Epithelial cell of proximal tubule (primary cell): ENCODE measurements at regions not wholly inside any gene's neighbourhood (a gene's known extent, or its start where the extent isn't known, plus 50 kb on each side); places are given as distances from the start of the nearest gene placed in this dataset.

Experiments used
- DNase-seq: peaks from one replicate; pipeline ENCODE4 v3.0.0-alpha.2; 2011; ENCODE audit warnings: low read depth
- H3K4me3 ChIP-seq: 2 replicates; pipeline ENCODE4 v1.5.1; 2011; ENCODE audit warnings: low read depth, mild to moderate bottlenecking, low read length
- TF ChIP-seq, protein P1 (sequence below): conservative IDR thresholded peaks from 2 replicates; pipeline ENCODE4 v1.5.1; 2012; ENCODE audit warnings: low read depth, mild to moderate bottlenecking, low read length

DNA sequence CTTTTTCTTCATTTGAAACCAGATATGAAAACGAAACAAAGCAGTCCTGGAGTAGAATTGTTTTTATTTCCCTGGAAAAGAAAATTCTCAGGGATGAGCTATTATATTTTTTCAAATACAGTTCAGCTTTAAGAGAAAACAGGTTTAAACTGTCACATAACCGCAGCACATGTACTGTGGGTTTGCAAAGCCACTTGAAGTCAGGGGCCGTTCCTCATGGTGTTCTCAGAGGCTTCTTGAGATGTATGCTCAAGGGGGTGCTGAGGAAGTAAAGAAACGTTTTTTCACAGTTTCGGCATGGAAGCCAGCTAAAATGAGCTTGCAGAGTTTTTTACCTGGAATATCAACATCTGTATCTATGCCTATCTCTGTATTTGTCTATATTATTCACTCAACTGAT is 225.3 kb downstream of the MC4R start:
- no peak for DNase-seq
- TF ChIP-seq, protein P1, sequence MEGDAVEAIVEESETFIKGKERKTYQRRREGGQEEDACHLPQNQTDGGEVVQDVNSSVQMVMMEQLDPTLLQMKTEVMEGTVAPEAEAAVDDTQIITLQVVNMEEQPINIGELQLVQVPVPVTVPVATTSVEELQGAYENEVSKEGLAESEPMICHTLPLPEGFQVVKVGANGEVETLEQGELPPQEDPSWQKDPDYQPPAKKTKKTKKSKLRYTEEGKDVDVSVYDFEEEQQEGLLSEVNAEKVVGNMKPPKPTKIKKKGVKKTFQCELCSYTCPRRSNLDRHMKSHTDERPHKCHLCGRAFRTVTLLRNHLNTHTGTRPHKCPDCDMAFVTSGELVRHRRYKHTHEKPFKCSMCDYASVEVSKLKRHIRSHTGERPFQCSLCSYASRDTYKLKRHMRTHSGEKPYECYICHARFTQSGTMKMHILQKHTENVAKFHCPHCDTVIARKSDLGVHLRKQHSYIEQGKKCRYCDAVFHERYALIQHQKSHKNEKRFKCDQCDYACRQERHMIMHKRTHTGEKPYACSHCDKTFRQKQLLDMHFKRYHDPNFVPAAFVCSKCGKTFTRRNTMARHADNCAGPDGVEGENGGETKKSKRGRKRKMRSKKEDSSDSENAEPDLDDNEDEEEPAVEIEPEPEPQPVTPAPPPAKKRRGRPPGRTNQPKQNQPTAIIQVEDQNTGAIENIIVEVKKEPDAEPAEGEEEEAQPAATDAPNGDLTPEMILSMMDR, result no peak
- H3K4me3 ChIP-seq, result no peak overlapping the region

DNA sequence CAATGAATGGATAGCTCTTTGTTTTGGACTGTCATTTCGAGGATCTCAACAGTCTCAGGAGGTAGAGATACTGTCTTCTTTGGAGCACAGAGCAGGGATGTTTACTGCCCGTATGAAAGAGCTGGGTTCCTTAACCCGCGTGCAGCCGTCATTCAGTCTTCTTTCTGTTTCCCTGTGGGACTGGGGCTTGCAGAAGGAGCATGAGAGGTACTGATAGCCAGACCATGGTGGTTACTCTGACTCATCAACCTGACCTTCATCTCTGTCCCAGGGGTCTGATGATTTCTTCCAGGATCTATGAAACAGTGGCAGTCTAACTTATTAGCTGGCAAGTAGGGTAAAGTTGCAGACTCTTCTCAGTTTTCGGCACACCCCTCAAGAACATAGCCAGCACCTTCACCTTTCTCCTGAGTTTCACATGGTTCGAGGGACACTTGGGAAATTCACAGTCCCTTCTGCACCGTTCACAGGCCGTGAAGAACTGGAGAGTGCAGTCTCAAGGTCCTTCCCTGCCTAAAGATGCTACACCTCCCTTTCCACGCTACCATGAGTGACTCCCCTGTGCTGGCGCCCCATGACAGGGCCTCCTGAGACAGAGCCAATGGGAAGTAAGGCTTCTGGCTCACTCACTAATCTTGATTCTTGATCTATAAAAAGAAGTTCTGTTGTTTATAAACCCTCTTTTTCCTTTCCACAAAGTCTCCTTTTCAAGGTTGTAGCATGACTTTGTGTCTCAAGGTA is 226.2 kb downstream of the MC4R start:
- TF ChIP-seq, protein P1, result no peak
- no peak for DNase-seq
- no peak overlapping the region for H3K4me3 ChIP-seq

DNA sequence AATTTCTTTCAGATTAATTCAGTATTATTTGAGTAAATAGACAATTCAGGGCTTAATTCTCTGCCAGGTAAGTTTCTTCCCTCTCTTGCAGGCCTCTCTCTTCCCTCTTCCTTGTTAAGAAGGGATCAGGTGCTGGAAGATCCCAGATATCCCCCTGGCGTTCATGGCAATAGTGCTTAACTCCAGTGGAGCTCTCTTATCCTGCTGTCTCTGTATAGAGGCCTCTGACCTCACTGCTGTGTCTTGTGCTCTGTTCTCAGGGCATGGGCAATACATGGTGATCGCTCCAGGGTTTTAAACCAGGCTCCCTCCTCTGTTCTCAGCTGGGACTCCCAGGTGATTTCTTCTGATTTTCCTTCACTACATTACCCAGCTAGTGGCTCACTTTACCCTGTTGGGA is 226.8 kb downstream of the MC4R start:
- TF ChIP-seq, protein P1, result no peak
- no peak for DNase-seq
- H3K4me3 ChIP-seq, result no peak overlapping the region

- H3K4me3 ChIP-seq, result no peak overlapping the region
- no peak for DNase-seq
- TF ChIP-seq, protein P1, result no peak
Observed at GRCh38 chr18:60134806-60135205, 235.0 kb downstream of the PMAIP1 start.

GRCh38 chr18:60130284-60130683 is 230.5 kb downstream of the PMAIP1 start:
- DNase-seq, result no peak
- TF ChIP-seq, protein P1, result no peak
- H3K4me3 ChIP-seq, result no peak overlapping the region

GRCh38 chr18:60123031-60123430 is 223.2 kb downstream of the PMAIP1 start:
- no peak overlapping the region for H3K4me3 ChIP-seq
- no peak for DNase-seq
- TF ChIP-seq, protein P1, result no peak

DNA sequence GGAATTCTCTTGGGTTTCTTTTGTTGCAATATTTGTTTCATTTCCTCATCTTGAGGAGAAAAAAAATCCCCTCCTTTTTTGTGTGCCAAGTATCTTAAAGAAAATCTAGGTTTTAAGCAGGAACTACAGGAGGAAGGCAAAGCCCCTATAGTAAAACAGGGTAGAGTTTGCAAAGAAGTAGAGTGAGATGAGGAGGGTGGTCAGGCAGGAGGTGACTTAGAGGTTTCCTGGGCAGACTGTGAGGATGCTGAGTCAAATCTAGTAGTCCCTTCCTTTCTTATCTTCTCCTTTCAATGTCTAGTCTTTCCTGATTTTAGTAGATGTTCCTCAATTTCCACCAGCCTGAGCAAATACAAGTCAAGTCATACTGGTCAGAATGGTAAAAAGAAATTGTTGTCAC is 222.5 kb downstream of the PMAIP1 start:
- no peak overlapping the region for H3K4me3 ChIP-seq
- TF ChIP-seq, protein P1, result no peak
- no peak for DNase-seq
